ENCODE measurements at regions not wholly inside any gene's neighbourhood (a gene's known extent, or its start where the extent isn't known, plus 50 kb on each side); places are given as distances from the start of the nearest gene placed in this dataset.

DNA sequence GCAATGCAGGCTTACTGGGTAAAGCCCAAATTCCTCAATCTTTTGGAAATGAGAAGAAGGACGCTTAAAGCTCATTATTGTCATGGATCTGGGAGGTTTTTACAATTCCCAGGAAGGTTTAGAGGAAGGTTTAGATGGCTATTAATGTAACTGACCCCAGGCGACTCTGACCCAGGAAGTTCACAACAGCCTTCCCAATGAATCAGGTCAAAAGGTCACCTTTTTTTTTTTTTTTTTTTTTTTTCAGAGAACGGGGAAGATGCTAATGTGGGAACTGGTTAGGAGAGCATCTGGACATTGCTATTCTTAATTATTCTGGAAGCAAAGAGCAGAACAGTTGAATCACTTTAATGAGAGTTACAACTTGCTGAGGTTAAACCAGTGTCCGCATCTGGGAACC lies 149.9 kb upstream of the ITGB1 start:
- TF ChIP-seq, protein P1, sequence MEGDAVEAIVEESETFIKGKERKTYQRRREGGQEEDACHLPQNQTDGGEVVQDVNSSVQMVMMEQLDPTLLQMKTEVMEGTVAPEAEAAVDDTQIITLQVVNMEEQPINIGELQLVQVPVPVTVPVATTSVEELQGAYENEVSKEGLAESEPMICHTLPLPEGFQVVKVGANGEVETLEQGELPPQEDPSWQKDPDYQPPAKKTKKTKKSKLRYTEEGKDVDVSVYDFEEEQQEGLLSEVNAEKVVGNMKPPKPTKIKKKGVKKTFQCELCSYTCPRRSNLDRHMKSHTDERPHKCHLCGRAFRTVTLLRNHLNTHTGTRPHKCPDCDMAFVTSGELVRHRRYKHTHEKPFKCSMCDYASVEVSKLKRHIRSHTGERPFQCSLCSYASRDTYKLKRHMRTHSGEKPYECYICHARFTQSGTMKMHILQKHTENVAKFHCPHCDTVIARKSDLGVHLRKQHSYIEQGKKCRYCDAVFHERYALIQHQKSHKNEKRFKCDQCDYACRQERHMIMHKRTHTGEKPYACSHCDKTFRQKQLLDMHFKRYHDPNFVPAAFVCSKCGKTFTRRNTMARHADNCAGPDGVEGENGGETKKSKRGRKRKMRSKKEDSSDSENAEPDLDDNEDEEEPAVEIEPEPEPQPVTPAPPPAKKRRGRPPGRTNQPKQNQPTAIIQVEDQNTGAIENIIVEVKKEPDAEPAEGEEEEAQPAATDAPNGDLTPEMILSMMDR (IDR thresholded peaks at IDR 0.05; ENCODE audit: low read depth, low read length) = no peak
- TF ChIP-seq EZH2phosphoT487 (IDR thresholded peaks at IDR 0.05; ENCODE audit: low read depth) = no peak
